Endodermal cell (in vitro differentiated cells): ENCODE measurements at regions not wholly inside any gene's neighbourhood (a gene's known extent, or its start where the extent isn't known, plus 50 kb on each side); places are given as distances from the start of the nearest gene placed in this dataset.

Experiments
- DNase-seq: peaks from one replicate; pipeline ENCODE4 v3.0.0-alpha.2; 2017
- H3K27ac ChIP-seq: 2 replicates; pipeline ENCODE4 v1.5.1; 2013; ENCODE audit warnings: mild to moderate bottlenecking, low read depth, low read length, moderate library complexity
- H3K27me3 ChIP-seq: 2 replicates; pipeline ENCODE4 v1.6.1; 2013; ENCODE audit warnings: mild to moderate bottlenecking, low read length, moderate library complexity; ENCODE audit not compliant: insufficient read depth, control insufficient read depth, poor library complexity, severe bottlenecking
- H3K36me3 ChIP-seq: 2 replicates; pipeline ENCODE4 v1.7.0; 2013; ENCODE audit warnings: mild to moderate bottlenecking, low read length, moderate library complexity; ENCODE audit not compliant: control insufficient read depth, insufficient read depth
- H3K4me1 ChIP-seq: one replicate; pipeline ENCODE4 v1.7.0; 2013; ENCODE audit warnings: low read length; ENCODE audit not compliant: control insufficient read depth, insufficient read depth
- H3K4me3 ChIP-seq: 2 replicates; pipeline ENCODE4 v1.5.1; 2013; ENCODE audit warnings: mild to moderate bottlenecking, low read length, moderate library complexity
- H3K9ac ChIP-seq: 2 replicates; pipeline ENCODE4 v1.6.1; 2013; ENCODE audit warnings: mild to moderate bottlenecking, low read length, moderate library complexity; ENCODE audit not compliant: poor library complexity, severe bottlenecking; ENCODE audit errors: extremely low read depth
- H3K9me3 ChIP-seq: 2 replicates; pipeline ENCODE4 v1.6.1; 2013; ENCODE audit warnings: mild to moderate bottlenecking, low read length, moderate library complexity; ENCODE audit not compliant: control insufficient read depth
- H3K27ac Mint-ChIP-seq: 2 replicates; pipeline ENCODE4 v1.8.0; 2020; ENCODE audit warnings: mixed read lengths
- H3K27me3 Mint-ChIP-seq: 2 replicates; pipeline ENCODE4 v1.8.0; 2021; ENCODE audit warnings: mild to moderate bottlenecking, mixed read lengths; ENCODE audit not compliant: insufficient read depth
- H3K36me3 Mint-ChIP-seq: 2 replicates; pipeline ENCODE4 v1.8.0; 2020; ENCODE audit warnings: low read depth, mixed read lengths
- H3K4me1 Mint-ChIP-seq: 2 replicates; pipeline ENCODE4 v1.8.0; 2020; ENCODE audit warnings: mixed read lengths
- H3K4me3 Mint-ChIP-seq: 2 replicates; pipeline ENCODE4 v1.8.0; 2020; ENCODE audit warnings: mild to moderate bottlenecking, moderate library complexity, mixed read lengths
- H3K9me3 Mint-ChIP-seq: 2 replicates; pipeline ENCODE4 v1.8.0; 2020; ENCODE audit warnings: mild to moderate bottlenecking, mixed read lengths
- CTCF ChIP-seq: fragments of 200-600 bp; sonication (generic); conservative IDR thresholded peaks from 2 replicates; pipeline ENCODE4 v1.5.0; 2021; ENCODE audit warnings: antibody characterized with exemption, mild to moderate bottlenecking
- WGBS, 2 experiments: methylation state at CpG; one replicate each; pipeline versions ENCODE4 v1.1.5 to v1.1.7; 2013; ENCODE audit warnings: missing lambda C conversion rate in 2 of 2, mixed read lengths in 1 of 2; ENCODE audit not compliant: insufficient coverage in 1 of 2, insufficient read length in 1 of 2; 5-methylcytosine and 5-hydroxymethylcytosine counted together

GRCh38 chr1:103247517-103247916 is 139.2 kb upstream of the COL11A1 start:
- Histone ChIP-seq H3K9ac (no peak overlapping the region), H3K4me3 (no peak overlapping the region), H3K36me3 (no peaks in the 10 kb centered on the region), H3K9me3 (peaks cover 6% of the 10 kb centered on the region), H3K27me3 (no peaks in the 10 kb centered on the region), H3K27ac (no peak overlapping the region), H3K4me1 (no peaks in the 10 kb centered on the region)
- H3K4me3 Mint-ChIP-seq, result no peak overlapping the region
- no peak for DNase-seq
- 39 to 50% methylated on average over 1 to 2 of the region's 2 CpGs for WGBS, 2 experiments
- no peak overlapping the region for H3K27ac Mint-ChIP-seq
- peaks cover 15% of the 10 kb centered on the region for H3K4me1 Mint-ChIP-seq
- TF ChIP-seq CTCF, result no peak
- no peaks in the 10 kb centered on the region for H3K9me3 Mint-ChIP-seq
- no peaks in the 10 kb centered on the region for H3K36me3 Mint-ChIP-seq
- no peaks in the 10 kb centered on the region for H3K27me3 Mint-ChIP-seq

GRCh38 chr1:103243481-103243880 is 135.2 kb upstream of the COL11A1 start:
- no peak overlapping the region for H3K4me3 Mint-ChIP-seq
- no CpG with 5 or more reads among the region's 1 CpG for WGBS, 2 experiments
- no peak overlapping the region for H3K9ac ChIP-seq
- no peak overlapping the region for H3K27ac ChIP-seq
- no peaks in the 10 kb centered on the region for H3K9me3 Mint-ChIP-seq
- H3K27me3 Mint-ChIP-seq, result no peaks in the 10 kb centered on the region
- H3K27ac Mint-ChIP-seq, result no peak overlapping the region
- no peak overlapping the region for H3K4me3 ChIP-seq
- no peak for DNase-seq
- H3K4me1 ChIP-seq, result no peaks in the 10 kb centered on the region
- H3K4me1 Mint-ChIP-seq, result peaks cover 4% of the 10 kb centered on the region
- no peak for TF ChIP-seq CTCF
- no peaks in the 10 kb centered on the region for H3K27me3 ChIP-seq
- no peaks in the 10 kb centered on the region for H3K36me3 Mint-ChIP-seq
- H3K36me3 ChIP-seq, result no peaks in the 10 kb centered on the region
- H3K9me3 ChIP-seq, result no peaks in the 10 kb centered on the region

- no peak for DNase-seq
- H3K9me3 Mint-ChIP-seq, result peaks cover 17% of the 10 kb centered on the region
- Histone ChIP-seq H3K27me3 (no peaks in the 10 kb centered on the region), H3K9ac (no peak overlapping the region), H3K9me3 (no peaks in the 10 kb centered on the region), H3K4me3 (no peak overlapping the region), H3K4me1 (no peaks in the 10 kb centered on the region), H3K36me3 (no peaks in the 10 kb centered on the region), H3K27ac (no peak overlapping the region)
- no peak overlapping the region for H3K27ac Mint-ChIP-seq
- TF ChIP-seq CTCF, result no peak
- no peaks in the 10 kb centered on the region for H3K36me3 Mint-ChIP-seq
- no peak overlapping the region for H3K4me3 Mint-ChIP-seq
- H3K27me3 Mint-ChIP-seq, result no peaks in the 10 kb centered on the region
- no peaks in the 10 kb centered on the region for H3K4me1 Mint-ChIP-seq
These were observed 130.7 kb upstream of the COL11A1 start for GRCh38 chr1:103239034-103239433.
